ENCODE measurements at regions not wholly inside any gene's neighbourhood (a gene's known extent, or its start where the extent isn't known, plus 50 kb on each side); places are given as distances from the start of the nearest gene placed in this dataset.

DNA sequence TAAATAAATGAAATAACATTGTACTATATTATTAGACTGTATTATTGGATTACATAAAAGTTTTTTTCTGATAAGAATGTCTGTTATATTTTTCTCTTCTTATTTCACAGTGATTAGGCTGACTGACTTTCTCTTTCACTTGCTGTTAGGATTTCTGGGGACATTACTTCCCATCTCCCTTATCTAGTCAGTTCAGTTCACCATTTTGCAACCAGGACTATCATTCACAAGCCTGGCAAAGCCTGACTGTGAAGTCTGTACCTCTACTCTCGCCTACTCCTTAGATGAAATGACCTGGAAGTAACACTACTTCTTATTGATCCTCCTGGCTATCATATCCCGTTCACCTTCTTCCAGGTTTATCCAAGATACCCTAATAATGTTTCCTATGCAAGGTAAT is 676.6 kb downstream of the USP25 start:
- Histone ChIP-seq H3K4me2 (ENCODE audit: insufficient read depth, low read length) (no peak overlapping the region), H4K20me1 (ENCODE audit: insufficient read depth, low read length) (no peaks in the 10 kb centered on the region), H2AFZ (ENCODE audit: low read length) (no peak overlapping the region), H3K79me2 (ENCODE audit: insufficient read depth, low read length) (no peaks in the 10 kb centered on the region), H3K4me1 (ENCODE audit: insufficient read depth, low read length) (peaks cover 10% of the 10 kb centered on the region), H3K27me3 (ENCODE audit: insufficient read depth, low read length) (no peaks in the 10 kb centered on the region), H3K27ac (ENCODE audit: low read depth, low read length) (no peak overlapping the region), H3K4me3 (ENCODE audit: insufficient read depth, low read length) (no peak overlapping the region), H3K9me3 (ENCODE audit: low read depth, low read length) (no peaks in the 10 kb centered on the region), H3K36me3 (ENCODE audit: insufficient read depth, low read length) (no peaks in the 10 kb centered on the region)
- no peak for DNase-seq (ENCODE audit: insufficient read length, low spot score, missing footprints)
- TF ChIP-seq, protein P1, sequence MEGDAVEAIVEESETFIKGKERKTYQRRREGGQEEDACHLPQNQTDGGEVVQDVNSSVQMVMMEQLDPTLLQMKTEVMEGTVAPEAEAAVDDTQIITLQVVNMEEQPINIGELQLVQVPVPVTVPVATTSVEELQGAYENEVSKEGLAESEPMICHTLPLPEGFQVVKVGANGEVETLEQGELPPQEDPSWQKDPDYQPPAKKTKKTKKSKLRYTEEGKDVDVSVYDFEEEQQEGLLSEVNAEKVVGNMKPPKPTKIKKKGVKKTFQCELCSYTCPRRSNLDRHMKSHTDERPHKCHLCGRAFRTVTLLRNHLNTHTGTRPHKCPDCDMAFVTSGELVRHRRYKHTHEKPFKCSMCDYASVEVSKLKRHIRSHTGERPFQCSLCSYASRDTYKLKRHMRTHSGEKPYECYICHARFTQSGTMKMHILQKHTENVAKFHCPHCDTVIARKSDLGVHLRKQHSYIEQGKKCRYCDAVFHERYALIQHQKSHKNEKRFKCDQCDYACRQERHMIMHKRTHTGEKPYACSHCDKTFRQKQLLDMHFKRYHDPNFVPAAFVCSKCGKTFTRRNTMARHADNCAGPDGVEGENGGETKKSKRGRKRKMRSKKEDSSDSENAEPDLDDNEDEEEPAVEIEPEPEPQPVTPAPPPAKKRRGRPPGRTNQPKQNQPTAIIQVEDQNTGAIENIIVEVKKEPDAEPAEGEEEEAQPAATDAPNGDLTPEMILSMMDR (IDR thresholded peaks at IDR 0.05; ENCODE audit: extremely low read depth, low read depth, low read length): no peak

DNA sequence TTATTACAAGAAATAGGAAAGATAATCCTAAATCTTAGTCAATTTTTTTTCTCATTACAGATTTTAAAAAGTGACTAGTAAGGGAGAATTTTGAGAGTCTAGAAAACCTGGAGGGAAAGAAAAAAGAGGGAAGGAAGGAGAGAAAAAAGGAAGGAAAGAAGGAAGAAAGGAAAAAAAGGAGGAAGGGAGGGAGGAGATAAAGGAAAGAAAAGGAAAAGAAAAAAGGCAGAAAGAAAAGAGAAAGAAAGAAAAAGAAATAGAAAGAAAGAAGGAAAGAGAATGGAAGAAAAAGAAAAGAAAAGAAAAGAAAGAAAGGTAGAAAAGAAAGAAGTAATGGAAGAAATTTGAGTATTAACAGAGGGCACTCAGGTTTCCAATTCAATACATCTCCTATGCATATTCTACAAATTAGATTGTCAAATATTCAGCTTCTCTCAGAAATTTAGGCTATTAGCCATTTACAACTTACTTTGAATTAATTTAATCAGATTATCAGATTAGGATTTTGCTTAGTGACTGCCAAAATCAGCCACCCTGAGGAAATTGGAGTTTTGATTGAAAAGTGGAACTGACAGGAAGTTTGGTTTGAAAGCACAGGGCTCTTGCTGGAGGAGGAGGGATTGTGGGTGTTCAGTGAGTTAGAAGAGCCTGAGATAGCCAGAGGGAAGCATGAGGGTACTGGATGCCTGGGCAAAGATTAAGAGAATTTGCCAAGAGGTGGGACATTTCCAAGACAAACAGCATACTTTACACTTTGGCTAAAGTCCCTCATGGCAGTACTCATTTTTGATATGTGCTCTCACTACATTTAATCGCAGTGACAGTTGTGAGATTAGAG is 677.8 kb downstream of the USP25 start:
- Histone ChIP-seq H3K9me3 (ENCODE audit: low read depth, low read length) (no peaks in the 10 kb centered on the region), H4K20me1 (ENCODE audit: insufficient read depth, low read length) (no peaks in the 10 kb centered on the region), H3K4me3 (ENCODE audit: insufficient read depth, low read length) (no peak overlapping the region), H2AFZ (ENCODE audit: low read length) (peak overlapping the region; percentile 6), H3K79me2 (ENCODE audit: insufficient read depth, low read length) (no peaks in the 10 kb centered on the region), H3K4me1 (ENCODE audit: insufficient read depth, low read length) (peaks cover 10% of the 10 kb centered on the region), H3K36me3 (ENCODE audit: insufficient read depth, low read length) (no peaks in the 10 kb centered on the region), H3K27me3 (ENCODE audit: insufficient read depth, low read length) (no peaks in the 10 kb centered on the region), H3K4me2 (ENCODE audit: insufficient read depth, low read length) (peak overlapping the region; percentile 35), H3K27ac (ENCODE audit: low read depth, low read length) (no peak overlapping the region)
- peak; percentile 21 for DNase-seq (ENCODE audit: insufficient read length, low spot score, missing footprints)
- TF ChIP-seq, protein P1 (IDR thresholded peaks at IDR 0.05; ENCODE audit: extremely low read depth, low read depth, low read length): no peak

DNA sequence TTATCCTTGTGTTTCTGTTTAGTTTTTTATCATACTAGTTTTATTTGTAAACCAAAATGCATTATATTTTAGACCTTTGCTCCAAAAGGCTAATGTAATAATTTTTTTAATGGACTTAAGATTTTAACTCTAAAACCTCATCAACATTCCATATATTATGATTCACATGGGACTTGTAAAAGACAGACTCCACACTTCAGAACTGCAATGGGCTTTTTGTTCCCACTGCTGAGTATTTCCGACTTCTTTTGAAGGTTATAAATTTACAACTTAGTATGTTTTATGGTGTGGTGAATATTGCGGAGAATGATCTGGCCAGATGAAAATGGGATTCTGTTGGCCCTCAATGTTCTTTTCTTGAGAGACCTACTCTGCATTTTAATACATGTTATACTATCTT is 678.5 kb downstream of the USP25 start:
- H3K4me1 ChIP-seq (ENCODE audit: insufficient read depth, low read length): peaks cover 10% of the 10 kb centered on the region
- no peak overlapping the region for H2AFZ ChIP-seq (ENCODE audit: low read length)
- DNase-seq (ENCODE audit: insufficient read length, low spot score, missing footprints): no peak
- H3K79me2 ChIP-seq (ENCODE audit: insufficient read depth, low read length): no peaks in the 10 kb centered on the region
- no peak overlapping the region for H3K27ac ChIP-seq (ENCODE audit: low read depth, low read length)
- no peaks in the 10 kb centered on the region for H4K20me1 ChIP-seq (ENCODE audit: insufficient read depth, low read length)
- no peaks in the 10 kb centered on the region for H3K9me3 ChIP-seq (ENCODE audit: low read depth, low read length)
- peak overlapping the region; percentile 35 for H3K4me2 ChIP-seq (ENCODE audit: insufficient read depth, low read length)
- TF ChIP-seq, protein P1 (IDR thresholded peaks at IDR 0.05; ENCODE audit: extremely low read depth, low read depth, low read length): no peak
- H3K27me3 ChIP-seq (ENCODE audit: insufficient read depth, low read length): no peaks in the 10 kb centered on the region
- no peaks in the 10 kb centered on the region for H3K36me3 ChIP-seq (ENCODE audit: insufficient read depth, low read length)
- H3K4me3 ChIP-seq (ENCODE audit: insufficient read depth, low read length): no peak overlapping the region

DNA sequence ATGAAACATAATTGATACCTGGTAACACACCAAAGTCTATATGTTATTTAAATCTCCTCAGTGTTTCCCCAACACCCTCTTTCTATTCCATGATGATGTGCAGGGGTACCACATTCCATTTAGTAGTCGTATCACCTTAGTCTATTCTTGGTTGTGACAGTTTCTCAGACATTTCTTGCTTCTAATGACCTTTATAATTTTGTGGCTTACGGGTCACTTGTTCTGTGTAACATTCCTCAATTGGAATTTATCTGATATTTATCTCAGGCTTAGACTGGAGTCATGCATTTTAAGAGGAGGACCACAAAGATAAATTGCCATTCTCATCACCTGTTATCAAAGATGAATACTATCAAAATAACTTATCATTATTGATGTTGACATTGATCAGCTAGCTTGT is 679.6 kb downstream of the USP25 start:
- no peaks in the 10 kb centered on the region for H3K27me3 ChIP-seq (ENCODE audit: insufficient read depth, low read length)
- H3K4me2 ChIP-seq (ENCODE audit: insufficient read depth, low read length): no peak overlapping the region
- no peak for DNase-seq (ENCODE audit: insufficient read length, low spot score, missing footprints)
- no peak overlapping the region for H3K4me3 ChIP-seq (ENCODE audit: insufficient read depth, low read length)
- H4K20me1 ChIP-seq (ENCODE audit: insufficient read depth, low read length): no peaks in the 10 kb centered on the region
- TF ChIP-seq, protein P1 (IDR thresholded peaks at IDR 0.05; ENCODE audit: extremely low read depth, low read depth, low read length): no peak
- peaks cover 10% of the 10 kb centered on the region for H3K4me1 ChIP-seq (ENCODE audit: insufficient read depth, low read length)
- no peak overlapping the region for H2AFZ ChIP-seq (ENCODE audit: low read length)
- no peaks in the 10 kb centered on the region for H3K9me3 ChIP-seq (ENCODE audit: low read depth, low read length)
- H3K36me3 ChIP-seq (ENCODE audit: insufficient read depth, low read length): no peaks in the 10 kb centered on the region
- H3K79me2 ChIP-seq (ENCODE audit: insufficient read depth, low read length): no peaks in the 10 kb centered on the region
- no peak overlapping the region for H3K27ac ChIP-seq (ENCODE audit: low read depth, low read length)
